HCT116 (cell line): ENCODE measurements at regions not wholly inside any gene's neighbourhood (a gene's known extent, or its start where the extent isn't known, plus 50 kb on each side); places are given as distances from the start of the nearest gene placed in this dataset.

Experiments used
- ATAC-seq: fragments of 200-7000 bp; cut with Tn5 transposase; 2 replicates; pipeline ENCODE4 v1.9.1; 2020; ENCODE audit warnings: mild to moderate bottlenecking, moderate library complexity
- BruUV-seq: library from RNA; stranded (reverse); fragments of 400-500 nt; replicated peaks from 2 replicates; lab custom pipeline; 2021; lab: Mats Ljungman, UMichigan
- CTCF ChIA-PET: fragments of 300-600 bp; sonication (Branson Sonifier 250); formaldehyde crosslinking; loops from one replicate; lab custom pipeline; 2021; ENCODE audit warnings: antibody characterized with exemption; lab: Charles Lee
- POLR2A ChIA-PET: fragments of 300-600, 350-600 bp; sonication (Branson Sonifier 250); formaldehyde crosslinking; loops from one replicate; lab custom pipeline; 2021; ENCODE audit warnings: antibody characterized with exemption; lab: Charles Lee
- RAD21 ChIA-PET, 2 experiments: fragments of 300-600 bp; sonication (Branson Sonifier 250); formaldehyde crosslinking; loops; one replicate each; lab custom pipeline; 2023; ENCODE audit warnings: low total read pairs in 2 of 2; ENCODE audit not compliant: uncharacterized antibody in 2 of 2, unreplicated experiment in 2 of 2, low non-redundant PET in 1 of 2; lab: Charles Lee
- DNase-seq: peaks from one replicate; pipeline ENCODE4 v3.0.0-alpha.2; 2010; ENCODE audit warnings: low read depth, low spot score
- H2AFZ ChIP-seq: fragments of 200-600 bp; shearing (Covaris generic), sonication (generic); 2 replicates; pipeline ENCODE4 v1.6.1; 2017; ENCODE audit warnings: low read depth, mixed run types, mixed read lengths, antibody characterized with exemption, low read length; ENCODE audit not compliant: poor library complexity, severe bottlenecking
- H3K27ac ChIP-seq: 2 replicates; pipeline ENCODE4 v1.5.1; 2012; ENCODE audit warnings: low read depth, low read length
- H3K27me3 ChIP-seq: fragments of 200-600 bp; sonication (generic); 2 replicates; pipeline ENCODE4 v1.6.1; 2016; ENCODE audit warnings: mixed run types, low read length, mixed read lengths; ENCODE audit not compliant: insufficient read depth
- H3K36me3 ChIP-seq, 2 experiments: fragments of 200-500 bp in 1 of 2; fragments of 200-600 bp in 1 of 2; sonication (Bioruptor generic) in 1 of 2; sonication (generic) in 1 of 2; 2 replicates each; pipeline versions ENCODE4 v1.5.1 to v1.6.1; 2014 to 2016; ENCODE audit warnings: low read length in 2 of 2, inconsistent platforms in 1 of 2, mixed read lengths in 1 of 2, mixed run types in 1 of 2; ENCODE audit not compliant: insufficient read depth in 2 of 2, control insufficient read depth in 1 of 2
- H3K4me1 ChIP-seq, 2 experiments: fragments of 200-600 bp in 1 of 2; sonication (generic) in 1 of 2; 2 replicates each; pipeline versions ENCODE4 v1.5.1 to v1.6.1; 2012 to 2017; ENCODE audit warnings: low read length in 2 of 2, inconsistent platforms in 1 of 2, mild to moderate bottlenecking in 1 of 2, mixed read lengths in 1 of 2, mixed run types in 1 of 2, moderate library complexity in 1 of 2; ENCODE audit not compliant: insufficient read depth in 2 of 2, control insufficient read depth in 1 of 2
- H3K4me2 ChIP-seq: fragments of 200-600 bp; sonication (generic); 2 replicates; pipeline ENCODE4 v1.6.1; 2017; ENCODE audit warnings: mixed run types, low read length, mixed read lengths
- H3K4me3 ChIP-seq, 2 experiments: fragments of 200-600 bp in 1 of 2; sonication (generic) in 1 of 2; replicated peaks in 1 of 2; 2 replicates each; pipeline ENCODE4 v1.5.1; 2011 to 2016; ENCODE audit warnings: low read length in 2 of 2, control low read depth in 1 of 2, low read depth in 1 of 2, mild to moderate bottlenecking in 1 of 2, mixed read lengths in 1 of 2, mixed run types in 1 of 2
- H3K79me2 ChIP-seq: fragments of 200-600 bp; sonication (generic); 2 replicates; pipeline ENCODE4 v1.6.1; 2017; ENCODE audit warnings: mild to moderate bottlenecking, mixed run types, low read length, moderate library complexity, mixed read lengths; ENCODE audit not compliant: insufficient read depth
- H3K9ac ChIP-seq: fragments of 200-600 bp; sonication (generic); 2 replicates; pipeline ENCODE4 v1.6.1; 2016; ENCODE audit warnings: low read length, mixed read lengths
- H3K9me2 ChIP-seq: fragments of 200-600 bp; sonication (generic), shearing (Covaris generic); 2 replicates; pipeline ENCODE4 v1.6.1; 2017; ENCODE audit warnings: mixed run types, mild to moderate bottlenecking, moderate library complexity; ENCODE audit not compliant: insufficient read depth
- H3K9me3 ChIP-seq, 2 experiments: fragments of 200-500 bp in 1 of 2; fragments of 200-600 bp in 1 of 2; sonication (Bioruptor generic) in 1 of 2; sonication (generic) in 1 of 2; 2 replicates each; pipeline ENCODE4 v1.6.1; 2014 to 2017; ENCODE audit warnings: low read length in 2 of 2, mixed read lengths in 2 of 2, inconsistent platforms in 1 of 2, low read depth in 1 of 2, mild to moderate bottlenecking in 1 of 2, mixed run types in 1 of 2, moderate library complexity in 1 of 2; ENCODE audit not compliant: control insufficient read depth in 1 of 2, insufficient read depth in 1 of 2
- H4K20me1 ChIP-seq: fragments of 200-600 bp; sonication (generic), shearing (Covaris generic); 2 replicates; pipeline ENCODE4 v1.6.1; 2017; ENCODE audit warnings: mixed run types, mild to moderate bottlenecking, moderate library complexity; ENCODE audit not compliant: insufficient read depth
- CBX3 ChIP-seq: IDR thresholded peaks from 2 replicates; pipeline ENCODE4 v1.6.1; 2012; ENCODE audit warnings: low read depth
- EZH2 ChIP-seq: fragments of 200-600 bp; sonication (generic); IDR thresholded peaks from 2 replicates; pipeline ENCODE4 v1.6.1; 2017; ENCODE audit warnings: antibody characterized with exemption, mixed run types
- JUND ChIP-seq: IDR thresholded peaks from 2 replicates; pipeline ENCODE4 v1.6.1; 2012
- POLR2A ChIP-seq: IDR thresholded peaks from 2 replicates; pipeline ENCODE4 v1.7.0; 2011; ENCODE audit warnings: borderline replicate concordance; ENCODE audit not compliant: insufficient read depth, insufficient read length; ENCODE audit errors: extremely low read depth
- POLR2AphosphoS5 ChIP-seq: IDR thresholded peaks from 2 replicates; pipeline ENCODE4 v1.6.1; 2011; ENCODE audit warnings: mild to moderate bottlenecking, low read depth, low read length, moderate library complexity
- RAD21 ChIP-seq: IDR thresholded peaks from 2 replicates; pipeline ENCODE4 v1.6.1; 2012; ENCODE audit warnings: low read depth, mild to moderate bottlenecking
- SIN3A ChIP-seq: IDR thresholded peaks from 2 replicates; pipeline ENCODE4 v1.6.1; 2012; ENCODE audit warnings: low read depth
- SRF ChIP-seq: IDR thresholded peaks from 2 replicates; pipeline ENCODE4 v1.6.1; 2012; ENCODE audit warnings: low read depth
- ZFX ChIP-seq: fragments of 450-650 bp; IDR thresholded peaks from 2 replicates; pipeline ENCODE4 v1.6.1; 2017
- intact Hi-C: fragments of 100-400 bp; cut with micrococcal nuclease; formaldehyde crosslinking; loops from 2 replicates; pipeline ENCODE4 v1.10.0; 2022
- TF ChIP-seq, protein P1 (sequence below): IDR thresholded peaks from 2 replicates; pipeline ENCODE4 v1.6.1; 2012
- TF ChIP-seq, protein P2 (sequence below): IDR thresholded peaks from 2 replicates; pipeline ENCODE4 v1.6.1; 2011; ENCODE audit warnings: mild to moderate bottlenecking, low read length, moderate library complexity; ENCODE audit not compliant: insufficient replicate concordance; ENCODE audit errors: extremely low read depth
- TF ChIP-seq, protein P3 (sequence below): IDR thresholded peaks from 2 replicates; pipeline ENCODE4 v1.6.1; 2012

- POLR2A ChIA-PET: no interaction called here
- TF ChIP-seq EZH2: no peak
- no peak for TF ChIP-seq RAD21
- H3K4me2 ChIP-seq: no peak overlapping the region
- no peak overlapping the region for H2AFZ ChIP-seq
- intact Hi-C loops: no loop called here
- H3K9me2 ChIP-seq: no peaks in the 10 kb centered on the region
- CTCF ChIA-PET: no interaction called here
- DNase-seq (no peak), ATAC-seq (no peak)
- no peak overlapping the region for H3K9ac ChIP-seq
- H3K9me3 ChIP-seq: peaks cover 0 to 19% of the 10 kb centered on the region in 2 experiments; a peak in 2 of 4 replicates
- H3K4me1 ChIP-seq: no peaks in the 10 kb centered on the region
- H3K4me3 ChIP-seq: no peak overlapping the region
- H3K36me3 ChIP-seq: no peaks in the 10 kb centered on the region
- no TSS peak for BruUV-seq
- RAD21 ChIA-PET: no interaction called here
- H4K20me1 ChIP-seq: no peaks in the 10 kb centered on the region
- no peaks in the 10 kb centered on the region for H3K79me2 ChIP-seq
- no peak overlapping the region for H3K27ac ChIP-seq
- H3K27me3 ChIP-seq: no peaks in the 10 kb centered on the region
Measured at GRCh38 chr21:27021801-27022200, 54.9 kb upstream of the ADAMTS5 start.

GRCh38 chr21:27021046-27021445 is 54.2 kb upstream of the ADAMTS5 start:
- Histone ChIP-seq H3K4me1 (no peaks in the 10 kb centered on the region), H3K4me3 (no peak overlapping the region), H4K20me1 (no peaks in the 10 kb centered on the region), H2AFZ (no peak overlapping the region), H3K27me3 (no peaks in the 10 kb centered on the region)
- RAD21 ChIA-PET: no interaction called here
- ATAC-seq: no peak
- POLR2A ChIA-PET: no interaction called here
- BruUV-seq: no TSS peak
- TF ChIP-seq RAD21 (no peak), POLR2AphosphoS5 (no peak), SRF (no peak), CBX3 (no peak), ZFX (no peak), JUND (no peak), POLR2A (no peak), SIN3A (no peak)
- TF ChIP-seq, protein P1, sequence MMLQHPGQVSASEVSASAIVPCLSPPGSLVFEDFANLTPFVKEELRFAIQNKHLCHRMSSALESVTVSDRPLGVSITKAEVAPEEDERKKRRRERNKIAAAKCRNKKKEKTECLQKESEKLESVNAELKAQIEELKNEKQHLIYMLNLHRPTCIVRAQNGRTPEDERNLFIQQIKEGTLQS: no peak
- TF ChIP-seq, protein P2, sequence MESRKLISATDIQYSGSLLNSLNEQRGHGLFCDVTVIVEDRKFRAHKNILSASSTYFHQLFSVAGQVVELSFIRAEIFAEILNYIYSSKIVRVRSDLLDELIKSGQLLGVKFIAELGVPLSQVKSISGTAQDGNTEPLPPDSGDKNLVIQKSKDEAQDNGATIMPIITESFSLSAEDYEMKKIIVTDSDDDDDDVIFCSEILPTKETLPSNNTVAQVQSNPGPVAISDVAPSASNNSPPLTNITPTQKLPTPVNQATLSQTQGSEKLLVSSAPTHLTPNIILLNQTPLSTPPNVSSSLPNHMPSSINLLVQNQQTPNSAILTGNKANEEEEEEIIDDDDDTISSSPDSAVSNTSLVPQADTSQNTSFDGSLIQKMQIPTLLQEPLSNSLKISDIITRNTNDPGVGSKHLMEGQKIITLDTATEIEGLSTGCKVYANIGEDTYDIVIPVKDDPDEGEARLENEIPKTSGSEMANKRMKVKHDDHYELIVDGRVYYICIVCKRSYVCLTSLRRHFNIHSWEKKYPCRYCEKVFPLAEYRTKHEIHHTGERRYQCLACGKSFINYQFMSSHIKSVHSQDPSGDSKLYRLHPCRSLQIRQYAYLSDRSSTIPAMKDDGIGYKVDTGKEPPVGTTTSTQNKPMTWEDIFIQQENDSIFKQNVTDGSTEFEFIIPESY: no peak
- TF ChIP-seq, protein P3, sequence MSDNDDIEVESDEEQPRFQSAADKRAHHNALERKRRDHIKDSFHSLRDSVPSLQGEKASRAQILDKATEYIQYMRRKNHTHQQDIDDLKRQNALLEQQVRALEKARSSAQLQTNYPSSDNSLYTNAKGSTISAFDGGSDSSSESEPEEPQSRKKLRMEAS: no peak
- TF ChIP-seq, all 23 proteins: peak for 0
- CTCF ChIA-PET: no interaction called here
- Histone ChIP-seq H3K9me2 (no peaks in the 10 kb centered on the region), H3K79me2 (no peaks in the 10 kb centered on the region), H3K9me3 (peaks cover 0 to 19% of the 10 kb centered on the region in 2 experiments; a peak in 2 of 4 replicates), H3K36me3 (no peaks in the 10 kb centered on the region), H3K4me2 (no peak overlapping the region), H3K27ac (no peak overlapping the region), H3K9ac (no peak overlapping the region)
- intact Hi-C loops: no loop called here
- no peak for DNase-seq
